Common myeloid progenitor, CD34-positive (primary cell): ENCODE measurements at regions not wholly inside any gene's neighbourhood (a gene's known extent, or its start where the extent isn't known, plus 50 kb on each side); places are given as distances from the start of the nearest gene placed in this dataset.

Experiments used
- CTCF ChIA-PET: fragments of 350-600 bp; sonication (Branson Sonifier 250); formaldehyde crosslinking; loops from one replicate; lab custom pipeline; 2021; ENCODE audit warnings: antibody characterized with exemption; lab: Charles Lee
- POLR2A ChIA-PET: fragments of 350-600 bp; sonication (Branson Sonifier 250); formaldehyde crosslinking; loops from one replicate; lab custom pipeline; 2021; ENCODE audit warnings: antibody characterized with exemption; lab: Charles Lee
- DNase-seq, 3 donors: peaks; one replicate each; pipeline versions ENCODE4 v3.0.0 to v3.0.0-alpha.2; 2013
- H3K27ac ChIP-seq, 2 experiments: 1 replicate in 1 of 2; 2 replicates in 1 of 2; pipeline ENCODE4 v1.7.0; 2013; ENCODE audit warnings: inconsistent platforms in 2 of 2, low read length in 2 of 2, mild to moderate bottlenecking in 2 of 2, low read depth in 1 of 2, moderate library complexity in 1 of 2; ENCODE audit not compliant: severe bottlenecking in 2 of 2, insufficient read depth in 1 of 2, poor library complexity in 1 of 2
- H3K27me3 ChIP-seq, 5 experiments: replicated peaks in 2 of 5; 1 replicate in 3 of 5; 2 replicates in 2 of 5; pipeline versions ENCODE4 v1.6.1 to v1.7.0; 2013; ENCODE audit warnings: low read length in 4 of 5, mild to moderate bottlenecking in 2 of 5, moderate library complexity in 2 of 5, inconsistent platforms in 1 of 5; ENCODE audit not compliant: insufficient read depth in 5 of 5, control insufficient read depth in 4 of 5
- H3K36me3 ChIP-seq, 4 experiments: 1 replicate in 2 of 4; 2 replicates in 2 of 4; pipeline versions ENCODE4 v1.6.1 to v1.7.0; 2013; ENCODE audit warnings: low read length in 3 of 4, control low read depth in 1 of 4, mild to moderate bottlenecking in 1 of 4; ENCODE audit not compliant: control insufficient read depth in 4 of 4, insufficient read depth in 4 of 4
- H3K4me1 ChIP-seq, 4 experiments: 1 replicate in 3 of 4; 2 replicates in 1 of 4; pipeline versions ENCODE4 v1.6.1 to v1.7.1; 2013; ENCODE audit warnings: low read length in 3 of 4, mild to moderate bottlenecking in 3 of 4, control low read depth in 1 of 4, inconsistent platforms in 1 of 4, moderate library complexity in 1 of 4; ENCODE audit not compliant: control insufficient read depth in 4 of 4, insufficient read depth in 4 of 4; ENCODE audit errors: control extremely low read depth in 1 of 4
- H3K4me3 ChIP-seq, 7 experiments: 1 replicate in 4 of 7; 2 replicates in 3 of 7; pipeline versions ENCODE4 v1.5.1 to v1.7.0; 2013; ENCODE audit warnings: mild to moderate bottlenecking in 7 of 7, low read length in 6 of 7, moderate library complexity in 6 of 7, inconsistent platforms in 2 of 7, low read depth in 2 of 7, control low read depth in 1 of 7; ENCODE audit not compliant: insufficient read depth in 4 of 7, control insufficient read depth in 1 of 7; ENCODE audit errors: extremely low read depth in 1 of 7
- H3K9me3 ChIP-seq, 5 experiments: 1 replicate in 4 of 5; 2 replicates in 1 of 5; pipeline versions ENCODE4 v1.6.1 to v1.7.1; 2013; ENCODE audit warnings: low read length in 4 of 5, mild to moderate bottlenecking in 2 of 5, inconsistent platforms in 1 of 5, low read depth in 1 of 5, moderate library complexity in 1 of 5; ENCODE audit not compliant: control insufficient read depth in 4 of 5, insufficient read depth in 2 of 5; ENCODE audit errors: control extremely low read depth in 1 of 5
- WGBS: methylation state at CpG from one replicate; pipeline ENCODE4 v1.1.5; 2013; ENCODE audit not compliant: insufficient coverage; 5-methylcytosine and 5-hydroxymethylcytosine counted together

DNA sequence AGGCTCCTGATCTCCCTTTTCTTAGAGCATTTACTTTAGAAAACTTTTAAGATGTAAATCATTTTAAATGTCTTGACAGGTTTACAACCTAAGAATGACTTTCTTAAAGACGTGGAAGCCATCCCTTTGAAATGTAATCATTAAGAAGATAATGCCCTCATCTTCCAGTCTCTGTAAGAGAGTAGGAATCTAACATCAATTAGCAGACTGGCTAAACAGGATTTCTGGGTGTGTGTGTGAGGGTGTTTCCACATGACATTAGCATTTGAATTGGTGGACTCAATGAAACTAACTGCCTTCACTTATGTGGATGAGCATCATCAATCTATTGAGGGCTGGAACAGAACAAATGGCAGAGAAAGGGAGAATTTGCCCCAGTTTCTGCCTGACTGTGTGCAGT lies 329.5 kb downstream of the RPL10L start:
- no CpG with 5 or more reads among the region's 1 CpG for WGBS
- ChIA-PET CTCF (interaction anchor here (0.6 to 0.7 kb wide), 2 partner anchors 10 to 1065 kb away, joined by 3 read pairs; no protein-coding TSS in a partner anchor), POLR2A (no interaction called here)
- H3K4me3 ChIP-seq: no peak overlapping the region
- no peaks in the 10 kb centered on the region for H3K9me3 ChIP-seq
- H3K4me1 ChIP-seq: peaks cover 6 to 47% (median 23%) of the 10 kb centered on the region in 4 experiments
- peak overlapping the region; percentile 74 to 86 for H3K27ac ChIP-seq
- no peaks in the 10 kb centered on the region for H3K36me3 ChIP-seq
- no peaks in the 10 kb centered on the region for H3K27me3 ChIP-seq
- peak in 2 of 3 donors; percentile 5 to 19 for DNase-seq

DNA sequence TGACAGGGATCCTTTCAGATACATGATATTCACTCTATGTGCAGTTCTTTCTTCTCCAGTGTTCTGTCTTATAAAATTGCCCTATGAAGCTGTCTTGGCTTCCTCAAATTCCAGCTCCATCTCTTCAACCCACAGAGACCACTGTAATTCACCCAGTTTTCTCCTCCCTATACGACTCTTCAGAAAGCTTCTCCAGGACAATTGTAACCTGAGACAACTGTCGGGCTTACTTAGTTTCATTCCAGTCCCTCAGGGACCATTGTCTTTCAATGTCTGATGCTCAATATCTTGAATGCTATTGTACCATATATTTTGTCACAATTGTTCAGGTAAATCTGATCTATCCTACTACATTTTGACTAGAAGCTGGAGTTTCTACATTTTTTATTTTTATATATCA lies 345.3 kb downstream of the RPL10L start:
- no peaks in the 10 kb centered on the region for H3K4me1 ChIP-seq
- peaks cover 0 to 1% (median 0%) of the 10 kb centered on the region in 5 experiments for H3K9me3 ChIP-seq
- ChIA-PET CTCF (no interaction called here), POLR2A (no interaction called here)
- H3K4me3 ChIP-seq: no peak overlapping the region
- no CpG with 5 or more reads among the region's 2 CpGs for WGBS
- H3K27ac ChIP-seq: no peak overlapping the region
- no peaks in the 10 kb centered on the region for H3K36me3 ChIP-seq
- DNase-seq: no peak
- no peaks in the 10 kb centered on the region for H3K27me3 ChIP-seq

DNA sequence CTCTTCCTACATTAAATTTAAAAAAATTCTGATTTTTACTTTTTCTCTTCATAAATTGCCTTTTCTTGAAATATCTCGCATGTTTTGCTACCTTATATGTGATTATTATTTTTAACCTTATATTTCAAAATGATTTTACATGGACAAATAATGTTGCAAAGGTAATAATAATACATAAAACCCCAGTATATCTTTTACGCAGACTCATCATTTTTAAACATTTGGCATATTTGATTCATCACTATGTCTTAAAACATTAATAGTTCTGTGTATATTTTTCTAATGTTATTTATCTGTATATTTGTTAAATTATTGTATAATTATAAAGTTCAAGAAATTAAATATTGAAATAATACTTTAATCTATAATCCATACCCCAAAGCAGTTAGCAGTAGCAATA lies 350.8 kb downstream of the RPL10L start:
- Histone ChIP-seq H3K9me3 (peaks cover 0 to 3% (median 0%) of the 10 kb centered on the region in 5 experiments), H3K27me3 (no peaks in the 10 kb centered on the region), H3K27ac (no peak overlapping the region), H3K36me3 (no peaks in the 10 kb centered on the region), H3K4me1 (no peaks in the 10 kb centered on the region), H3K4me3 (no peak overlapping the region)
- DNase-seq: no peak
- no CpG with 5 or more reads among the region's 2 CpGs for WGBS
- CTCF ChIA-PET: no interaction called here
- POLR2A ChIA-PET: no interaction called here

DNA sequence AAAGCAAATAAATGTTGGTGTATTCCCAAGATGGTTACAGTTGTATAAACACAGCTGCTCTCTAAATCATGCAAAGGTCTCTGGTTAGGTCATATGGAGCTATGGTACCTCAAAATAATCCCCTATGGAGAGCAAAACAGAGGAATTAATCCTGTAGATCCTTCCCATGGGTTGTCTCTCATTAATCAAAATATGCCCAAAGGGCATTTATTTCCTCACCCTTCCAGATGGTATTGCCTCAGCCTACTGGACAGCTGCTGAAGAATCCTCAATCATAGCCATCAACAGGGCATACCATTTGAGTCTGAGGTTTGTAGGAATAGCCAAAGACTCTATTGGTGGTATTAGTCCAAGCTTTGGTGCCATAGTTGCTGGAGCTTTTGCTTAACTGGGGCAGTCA lies 360.9 kb downstream of the RPL10L start:
- CTCF ChIA-PET: no interaction called here
- H3K9me3 ChIP-seq: peaks cover 0 to 9% (median 2%) of the 10 kb centered on the region in 5 experiments

DNA sequence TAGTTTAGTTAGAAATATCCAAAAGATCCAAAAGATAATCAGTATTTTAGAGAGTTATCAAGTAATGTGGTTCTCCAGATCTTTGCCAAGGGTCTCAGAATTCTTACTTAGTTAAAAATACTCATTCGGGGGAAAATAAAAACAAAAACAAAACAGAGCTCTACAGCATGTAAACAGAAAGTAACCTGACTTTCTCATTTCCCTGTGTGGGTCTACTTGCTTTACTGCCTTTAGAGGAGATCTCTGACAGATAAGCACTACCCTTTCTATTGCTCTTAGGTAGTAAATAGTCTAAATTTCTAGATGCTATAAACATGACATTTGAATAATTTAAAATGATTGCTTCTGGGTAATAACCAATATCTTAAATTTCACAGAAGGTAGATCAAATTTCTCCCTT lies 371.8 kb downstream of the RPL10L start:
- Histone ChIP-seq H3K27me3 (no peaks in the 10 kb centered on the region), H3K36me3 (no peaks in the 10 kb centered on the region), H3K4me1 (no peaks in the 10 kb centered on the region), H3K9me3 (peaks cover 0 to 1% (median 0%) of the 10 kb centered on the region in 5 experiments), H3K27ac (no peak overlapping the region), H3K4me3 (no peak overlapping the region)
- POLR2A ChIA-PET: no interaction called here
- WGBS: no CpG with 5 or more reads among the region's 1 CpG
- no peak for DNase-seq
- CTCF ChIA-PET: interaction anchor here (0.6 to 2.3 kb wide), 3 partner anchors 13 to 192 kb away, joined by 3 to 7 read pairs (median 3); no protein-coding TSS in a partner anchor

More for the DNA sequence above, 360.9 kb downstream of the RPL10L start:
- Histone ChIP-seq H3K27me3 (no peaks in the 10 kb centered on the region), H3K27ac (no peak overlapping the region), H3K4me1 (no peaks in the 10 kb centered on the region), H3K36me3 (no peaks in the 10 kb centered on the region), H3K4me3 (no peak overlapping the region)
- POLR2A ChIA-PET: no interaction called here
- DNase-seq: no peak

DNA sequence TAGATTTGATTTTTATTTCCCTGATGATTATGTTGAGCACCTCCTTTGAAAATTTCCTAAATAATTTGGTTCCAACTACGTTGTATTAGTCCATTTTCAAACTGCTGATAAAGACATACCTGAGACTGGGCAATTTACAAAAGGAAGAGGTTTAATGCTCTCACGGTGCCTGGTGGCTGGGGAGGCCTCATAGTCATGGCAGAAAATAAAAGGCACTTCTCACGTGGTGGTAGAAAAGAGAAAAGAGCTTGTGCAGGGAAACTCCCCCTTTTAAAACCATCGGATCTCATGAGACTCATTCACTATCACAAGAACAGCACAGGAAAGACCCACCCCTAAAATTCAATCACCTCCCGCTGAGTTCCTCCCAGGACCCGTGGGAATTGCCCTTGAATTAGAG lies 372.3 kb downstream of the RPL10L start:
- ChIA-PET CTCF (interaction anchor here (1.1 to 2.3 kb wide), 2 partner anchors 14 to 29 kb away, joined by 3 to 7 read pairs; no protein-coding TSS in a partner anchor), POLR2A (no interaction called here)
- no peak overlapping the region for H3K4me3 ChIP-seq
- no peak for DNase-seq
- no peak overlapping the region for H3K27ac ChIP-seq
- peaks cover 0 to 1% (median 0%) of the 10 kb centered on the region in 5 experiments for H3K9me3 ChIP-seq
- no peaks in the 10 kb centered on the region for H3K36me3 ChIP-seq
- no peaks in the 10 kb centered on the region for H3K27me3 ChIP-seq
- WGBS: 100% methylated on average over 1 of the region's 6 CpGs
- H3K4me1 ChIP-seq: no peaks in the 10 kb centered on the region

DNA sequence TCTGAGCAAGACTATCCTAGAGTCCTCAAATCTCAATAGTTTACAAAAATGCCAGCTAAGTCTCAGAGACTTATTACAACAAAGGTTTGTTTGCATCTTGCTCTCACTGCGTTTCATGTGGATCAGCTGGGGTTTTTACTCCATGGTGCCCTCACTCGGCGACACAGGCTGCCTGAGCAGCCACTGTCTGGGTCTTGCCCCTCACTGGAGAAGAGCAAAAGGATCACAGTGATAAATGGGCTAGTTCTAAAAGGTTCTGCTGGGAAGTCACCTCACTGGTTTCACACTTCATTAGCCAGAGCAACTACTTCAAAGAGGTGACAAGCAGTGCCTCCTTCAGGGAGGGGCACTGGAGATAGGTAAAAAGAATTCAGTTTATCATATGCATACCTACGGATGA lies 392.0 kb downstream of the RPL10L start:
- H3K36me3 ChIP-seq: no peaks in the 10 kb centered on the region
- 76% methylated on average over 3 of the region's 4 CpGs for WGBS
- no peak overlapping the region for H3K27ac ChIP-seq
- DNase-seq: no peak
- ChIA-PET POLR2A (no interaction called here), CTCF (interaction anchor here (0.9 to 1.6 kb wide), 2 partner anchors 9 to 85 kb away, joined by 4 to 8 read pairs; no protein-coding TSS in a partner anchor)
- no peak overlapping the region for H3K4me3 ChIP-seq
- H3K9me3 ChIP-seq: peaks cover 0 to 2% (median 0%) of the 10 kb centered on the region in 5 experiments
- peaks cover 0 to 9% (median 2%) of the 10 kb centered on the region in 4 experiments for H3K4me1 ChIP-seq
- H3K27me3 ChIP-seq: no peaks in the 10 kb centered on the region
